GM19467 (cell line): ENCODE measurements at regions not wholly inside any gene's neighbourhood (a gene's known extent, or its start where the extent isn't known, plus 50 kb on each side); places are given as distances from the start of the nearest gene placed in this dataset.

Source experiments
- ATAC-seq: cut with Tn5 transposase; IDR thresholded peaks from one replicate; pipeline ENCODE4 v1.9.1; 2021; ENCODE audit warnings: mild to moderate bottlenecking, moderate library complexity; ENCODE audit not compliant: unreplicated experiment

GRCh38 chr6:80667006-80667405, 560.5 kb downstream of the BCKDHB start:
- no peak for ATAC-seq

- ATAC-seq, result no peak
Observed at GRCh38 chr6:80658926-80659325, 552.5 kb downstream of the BCKDHB start.

GRCh38 chr6:80647156-80647555, 540.7 kb downstream of the BCKDHB start:
- ATAC-seq, result no peak

GRCh38 chr6:80643881-80644280, 537.4 kb downstream of the BCKDHB start:
- no peak for ATAC-seq

GRCh38 chr6:80642452-80642851, 536.0 kb downstream of the BCKDHB start:
- ATAC-seq, result no peak

- no peak for ATAC-seq
Observed at GRCh38 chr6:80641591-80641990, 535.1 kb downstream of the BCKDHB start.

GRCh38 chr6:80640176-80640575, 533.7 kb downstream of the BCKDHB start:
- ATAC-seq, result no peak

GRCh38 chr6:80639181-80639629, 532.7 kb downstream of the BCKDHB start:
- no peak for ATAC-seq

GRCh38 chr6:80638213-80639055, 532.0 kb downstream of the BCKDHB start:
- ATAC-seq, result peak; percentile 75

GRCh38 chr6:80637312-80637711, 530.8 kb downstream of the BCKDHB start:
- no peak for ATAC-seq

- ATAC-seq, result no peak
Observed at GRCh38 chr6:80636689-80637088, 530.2 kb downstream of the BCKDHB start.

GRCh38 chr6:80633412-80633811, 526.9 kb downstream of the BCKDHB start:
- ATAC-seq, result no peak

GRCh38 chr6:80625405-80625804, 518.9 kb downstream of the BCKDHB start:
- no peak for ATAC-seq

GRCh38 chr6:80623066-80623815, 516.8 kb downstream of the BCKDHB start:
- no peak for ATAC-seq

- ATAC-seq, result no peak
Observed at GRCh38 chr6:80622641-80623040, 516.2 kb downstream of the BCKDHB start.

- ATAC-seq, result no peak
Observed at GRCh38 chr6:80618953-80619352, 512.5 kb downstream of the BCKDHB start.

- ATAC-seq, result no peak
Observed at GRCh38 chr6:80610846-80611245, 504.4 kb downstream of the BCKDHB start.

- no peak for ATAC-seq
Observed at GRCh38 chr6:80608881-80609280, 502.4 kb downstream of the BCKDHB start.

- ATAC-seq, result no peak
Observed at GRCh38 chr6:80607811-80608391, 501.4 kb downstream of the BCKDHB start.

GRCh38 chr6:80605165-80605989, 498.9 kb downstream of the BCKDHB start:
- ATAC-seq, result no peak

GRCh38 chr6:80603679-80604078, 497.2 kb downstream of the BCKDHB start:
- no peak for ATAC-seq
